ENCODE measurements at regions not wholly inside any gene's neighbourhood (a gene's known extent, or its start where the extent isn't known, plus 50 kb on each side); places are given as distances from the start of the nearest gene placed in this dataset.

GRCh38 chr6:93842178-93842577 lies 422.8 kb upstream of the EPHA7 start:
- TF ChIP-seq TAF1 (IDR thresholded peaks at IDR 0.05; ENCODE audit: borderline replicate concordance, insufficient read depth, low read length): no peak
- no peak for TF ChIP-seq SIN3A (IDR thresholded peaks at IDR 0.05; ENCODE audit: borderline replicate concordance, insufficient read depth, low read length)
- TF ChIP-seq POLR2AphosphoS5 (IDR thresholded peaks at IDR 0.05; ENCODE audit: low read depth, low read length): no peak
- TF ChIP-seq, protein P1, sequence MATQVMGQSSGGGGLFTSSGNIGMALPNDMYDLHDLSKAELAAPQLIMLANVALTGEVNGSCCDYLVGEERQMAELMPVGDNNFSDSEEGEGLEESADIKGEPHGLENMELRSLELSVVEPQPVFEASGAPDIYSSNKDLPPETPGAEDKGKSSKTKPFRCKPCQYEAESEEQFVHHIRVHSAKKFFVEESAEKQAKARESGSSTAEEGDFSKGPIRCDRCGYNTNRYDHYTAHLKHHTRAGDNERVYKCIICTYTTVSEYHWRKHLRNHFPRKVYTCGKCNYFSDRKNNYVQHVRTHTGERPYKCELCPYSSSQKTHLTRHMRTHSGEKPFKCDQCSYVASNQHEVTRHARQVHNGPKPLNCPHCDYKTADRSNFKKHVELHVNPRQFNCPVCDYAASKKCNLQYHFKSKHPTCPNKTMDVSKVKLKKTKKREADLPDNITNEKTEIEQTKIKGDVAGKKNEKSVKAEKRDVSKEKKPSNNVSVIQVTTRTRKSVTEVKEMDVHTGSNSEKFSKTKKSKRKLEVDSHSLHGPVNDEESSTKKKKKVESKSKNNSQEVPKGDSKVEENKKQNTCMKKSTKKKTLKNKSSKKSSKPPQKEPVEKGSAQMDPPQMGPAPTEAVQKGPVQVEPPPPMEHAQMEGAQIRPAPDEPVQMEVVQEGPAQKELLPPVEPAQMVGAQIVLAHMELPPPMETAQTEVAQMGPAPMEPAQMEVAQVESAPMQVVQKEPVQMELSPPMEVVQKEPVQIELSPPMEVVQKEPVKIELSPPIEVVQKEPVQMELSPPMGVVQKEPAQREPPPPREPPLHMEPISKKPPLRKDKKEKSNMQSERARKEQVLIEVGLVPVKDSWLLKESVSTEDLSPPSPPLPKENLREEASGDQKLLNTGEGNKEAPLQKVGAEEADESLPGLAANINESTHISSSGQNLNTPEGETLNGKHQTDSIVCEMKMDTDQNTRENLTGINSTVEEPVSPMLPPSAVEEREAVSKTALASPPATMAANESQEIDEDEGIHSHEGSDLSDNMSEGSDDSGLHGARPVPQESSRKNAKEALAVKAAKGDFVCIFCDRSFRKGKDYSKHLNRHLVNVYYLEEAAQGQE (IDR thresholded peaks at IDR 0.05; ENCODE audit: insufficient read depth in 1 of 2, low read depth in 2 of 2, low read length in 2 of 2): no peak

Data from PFSK-1 (cell line).